Limb (tissue), 2 donors: ENCODE measurements at regions not wholly inside any gene's neighbourhood (a gene's known extent, or its start where the extent isn't known, plus 50 kb on each side); places are given as distances from the start of the nearest gene placed in this dataset.

Experiments
- DNase-seq, 2 donors: peaks; one replicate each; pipeline ENCODE4 v3.0.0-alpha.2; 2016; ENCODE audit errors: extremely low spot score in 2 of 2

DNA sequence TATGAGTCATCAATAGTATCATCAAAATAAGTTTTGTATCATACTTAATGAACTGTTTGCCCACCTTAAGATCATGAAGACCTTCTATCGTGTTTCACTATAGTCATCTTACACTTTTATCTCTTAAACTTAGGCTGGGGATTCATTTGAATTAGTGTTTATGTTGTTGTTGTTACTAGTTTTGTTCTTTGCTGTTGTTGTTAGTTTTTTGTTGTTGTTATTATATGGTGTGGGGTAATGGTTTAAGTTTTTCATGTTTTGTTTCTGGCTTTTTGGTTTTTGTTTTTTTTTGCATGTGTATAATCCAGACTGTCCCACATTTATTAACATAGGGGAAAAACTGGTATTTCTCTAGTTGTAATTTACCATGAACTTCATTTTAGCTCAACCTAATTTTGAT lies 965.1 kb upstream of the MIR17HG start:
- no peak for DNase-seq

DNA sequence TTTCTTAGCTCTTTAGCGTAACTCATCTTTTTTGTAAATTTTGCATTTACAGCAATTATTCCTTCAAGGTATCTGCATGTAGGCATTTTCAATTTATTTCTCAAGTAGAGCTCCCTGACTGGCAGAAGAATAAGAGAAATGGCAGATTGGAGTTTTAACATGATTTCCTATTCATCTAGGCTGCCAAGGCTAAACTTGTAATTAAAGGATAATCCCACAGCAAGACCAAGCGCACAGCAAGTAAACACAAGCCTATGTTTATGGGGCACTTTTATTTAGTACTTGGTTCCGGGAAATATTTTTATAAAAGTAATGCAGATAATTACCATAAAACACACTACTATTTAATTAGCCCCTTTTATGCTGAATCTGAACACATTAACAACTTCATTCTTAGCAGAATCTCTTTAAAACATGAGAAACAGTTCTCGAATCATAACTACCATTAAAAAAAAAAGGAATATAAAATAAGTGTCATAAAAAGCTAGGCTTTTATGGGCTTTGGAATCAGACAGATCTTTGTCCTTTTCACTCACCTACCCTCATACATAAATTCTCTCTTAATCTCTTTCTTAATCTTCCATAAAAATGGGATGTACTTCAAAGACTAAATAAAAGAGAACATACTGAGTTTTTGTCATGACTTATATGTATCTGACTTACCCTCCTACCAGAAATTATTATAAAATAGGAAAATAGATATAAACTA lies 961.6 kb upstream of the MIR17HG start:
- no peak for DNase-seq

DNA sequence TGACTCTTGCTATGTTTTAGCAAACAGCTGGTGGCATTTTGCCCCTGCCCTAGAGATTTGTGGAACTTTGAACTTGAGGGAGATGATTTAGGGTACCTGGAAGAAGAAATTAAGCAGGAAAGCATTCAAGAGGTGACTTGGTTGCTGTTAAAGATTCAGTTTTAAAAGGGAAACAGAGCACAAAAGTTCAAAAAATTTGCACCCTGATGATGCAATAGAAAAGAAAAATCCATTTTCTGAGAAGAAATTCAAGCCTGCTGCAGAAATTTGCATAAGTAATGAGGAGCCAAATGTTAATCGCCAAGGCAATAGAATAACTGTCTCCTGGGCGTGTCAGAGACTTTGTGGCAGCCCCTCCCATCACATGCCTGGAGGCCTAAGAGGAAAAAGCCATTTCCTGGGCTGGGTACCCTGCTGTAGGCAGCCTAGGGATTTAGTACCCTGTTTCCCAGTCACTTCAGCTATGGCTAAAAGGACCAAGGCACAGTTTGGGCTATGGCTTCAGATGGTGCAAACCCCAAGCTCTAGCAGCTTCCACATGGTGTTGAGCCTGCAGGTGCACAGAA lies 958.5 kb upstream of the MIR17HG start:
- DNase-seq, result no peak

GRCh38 chr13:90389537-90389936 lies 958.0 kb upstream of the MIR17HG start:
- DNase-seq, result no peak

- no peak for DNase-seq
These were observed 954.1 kb upstream of the MIR17HG start for GRCh38 chr13:90393408-90393807.

GRCh38 chr13:90395348-90395747 lies 952.1 kb upstream of the MIR17HG start:
- no peak for DNase-seq

GRCh38 chr13:90395846-90396245 lies 951.6 kb upstream of the MIR17HG start:
- no peak for DNase-seq

DNA sequence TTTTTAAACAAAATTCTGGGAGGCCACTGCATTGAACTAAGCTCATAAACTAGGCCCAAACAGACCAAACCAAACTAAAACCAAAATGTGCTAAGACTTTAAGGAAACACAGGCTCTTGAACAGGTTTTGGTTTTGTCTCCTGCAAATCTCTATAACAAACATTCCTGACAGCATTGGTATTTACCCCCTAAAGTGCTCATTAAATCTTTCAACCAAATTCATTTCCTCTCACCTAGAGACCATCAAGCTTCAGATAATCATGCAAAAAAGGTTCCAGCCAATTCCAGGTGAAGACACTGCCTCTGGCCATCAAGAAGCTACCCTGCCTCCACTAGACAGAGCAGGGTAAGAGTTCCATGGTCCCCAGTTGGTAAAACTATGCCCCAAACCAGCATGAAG lies 951.2 kb upstream of the MIR17HG start:
- DNase-seq, result no peak

DNA sequence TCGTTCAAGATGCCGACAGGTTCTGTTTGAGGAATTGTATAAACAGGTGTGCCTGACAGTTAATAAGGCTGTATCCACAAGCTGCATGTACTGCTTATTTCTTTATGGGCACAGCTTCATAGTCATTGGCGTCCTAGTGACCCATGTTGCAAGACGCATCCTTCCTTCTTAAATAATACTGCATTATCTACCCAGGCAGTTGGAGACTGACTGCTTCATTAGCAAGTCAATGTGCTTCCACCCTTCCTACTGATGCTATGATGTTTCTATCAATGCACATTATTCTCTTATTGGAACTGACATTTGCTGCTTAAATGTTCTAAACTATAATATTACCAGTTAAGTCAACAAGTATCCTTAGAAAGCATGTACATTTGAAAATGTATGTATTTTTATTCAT lies 950.0 kb upstream of the MIR17HG start:
- DNase-seq, result no peak

DNA sequence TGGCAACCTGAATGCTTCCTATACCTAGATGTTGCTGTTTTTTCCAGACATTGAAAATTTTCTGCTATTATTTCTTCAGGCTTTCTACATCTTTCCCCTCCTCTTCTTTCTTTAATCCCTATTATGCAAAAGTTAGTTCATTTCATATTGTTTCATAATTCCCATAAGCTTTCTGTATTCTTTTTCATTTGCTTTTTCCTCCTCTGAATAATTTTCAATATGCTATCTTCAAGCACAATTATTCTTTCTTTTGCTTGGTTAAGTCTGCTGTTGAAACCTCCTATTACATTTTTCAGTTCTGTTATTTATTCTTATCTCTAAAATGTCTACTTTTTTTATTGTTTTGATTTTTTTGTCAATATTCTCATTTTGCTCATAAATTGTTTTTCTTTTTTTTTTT lies 947.1 kb upstream of the MIR17HG start:
- no peak for DNase-seq

GRCh38 chr13:90401150-90401549 lies 946.3 kb upstream of the MIR17HG start:
- DNase-seq, result no peak

DNA sequence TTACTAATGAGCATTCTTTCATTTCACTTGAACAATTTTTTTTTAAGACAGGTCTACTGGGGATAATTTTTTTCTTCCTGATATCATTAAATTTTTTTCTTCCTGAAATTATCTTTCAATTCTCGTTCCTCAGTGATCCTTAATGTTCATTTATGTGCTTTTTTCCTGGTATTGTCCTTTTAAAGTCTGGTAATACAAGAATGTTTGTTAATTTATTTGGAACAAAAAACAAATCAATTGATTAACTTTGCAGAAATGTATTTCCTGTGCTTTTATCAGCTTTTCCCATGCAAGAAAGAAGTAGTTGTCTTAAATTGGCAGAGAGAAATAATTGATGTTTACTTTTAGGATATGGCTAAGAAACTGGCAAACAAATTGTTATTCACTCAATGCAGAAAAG lies 945.4 kb upstream of the MIR17HG start:
- DNase-seq, result no peak

GRCh38 chr13:90402613-90403012 lies 944.9 kb upstream of the MIR17HG start:
- no peak for DNase-seq

- no peak for DNase-seq
These were observed 944.0 kb upstream of the MIR17HG start for GRCh38 chr13:90403330-90404082.

DNA sequence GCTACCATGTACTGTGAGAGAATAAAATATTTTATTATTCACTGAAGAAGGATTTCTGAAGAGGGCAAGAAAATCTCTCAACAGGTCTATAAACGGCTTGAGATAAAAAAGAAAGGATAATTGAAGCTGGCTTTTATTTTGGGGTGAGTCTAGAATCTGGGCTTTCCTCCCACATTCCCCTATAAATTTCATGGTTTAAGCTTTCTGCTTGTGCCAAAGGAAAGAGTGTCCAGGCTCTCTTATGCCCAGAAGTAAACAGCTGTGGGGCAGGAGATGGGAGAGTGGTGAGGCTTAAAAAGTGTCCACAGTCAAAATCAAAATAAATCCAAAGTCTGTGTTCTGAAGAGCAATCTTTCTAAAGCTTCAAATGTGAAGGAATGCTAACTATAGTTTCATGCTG lies 942.2 kb upstream of the MIR17HG start:
- DNase-seq, result no peak

GRCh38 chr13:90412980-90413379 lies 934.5 kb upstream of the MIR17HG start:
- no peak for DNase-seq

DNA sequence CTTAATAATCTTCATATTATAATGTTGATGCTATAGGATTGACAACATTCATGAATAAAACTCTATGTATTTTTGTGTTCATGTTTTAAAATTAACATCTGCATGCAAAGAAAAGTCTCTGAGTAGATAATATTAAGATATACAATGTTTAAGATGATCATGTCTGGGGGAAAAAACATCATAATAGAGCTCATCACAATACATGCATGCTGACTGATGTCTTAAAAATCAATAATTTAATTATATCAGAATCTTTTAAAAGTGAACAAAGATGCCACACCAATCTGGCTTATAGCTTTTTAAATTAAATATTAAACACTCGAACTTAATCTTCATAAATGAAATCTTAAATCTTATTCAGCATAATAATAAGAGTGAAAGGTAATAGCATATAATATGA lies 933.9 kb upstream of the MIR17HG start:
- no peak for DNase-seq

GRCh38 chr13:90414691-90415596 lies 932.5 kb upstream of the MIR17HG start:
- DNase-seq, result peak in 1 of 2 donors; percentile 62

DNA sequence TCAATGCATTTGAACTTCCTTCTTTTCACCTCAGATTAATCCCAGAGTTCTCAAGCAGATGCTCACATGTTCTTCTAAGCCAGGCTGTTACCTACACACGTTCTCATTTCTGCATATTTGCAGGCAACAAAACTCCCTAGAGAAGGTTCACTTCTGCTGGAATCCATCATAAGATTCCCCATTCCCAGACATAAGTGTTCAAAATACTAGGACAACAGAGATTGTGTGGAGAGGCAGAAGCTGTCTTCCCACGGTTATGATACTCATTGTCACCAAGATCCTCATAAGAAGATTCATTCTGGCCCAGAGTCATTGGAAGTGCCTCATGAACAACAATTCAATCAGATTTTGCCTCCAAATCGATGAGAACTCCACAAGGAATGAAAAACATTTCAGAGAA lies 931.6 kb upstream of the MIR17HG start:
- peak in 1 of 2 donors; percentile 15 for DNase-seq

GRCh38 chr13:90416519-90416918 lies 931.0 kb upstream of the MIR17HG start:
- DNase-seq, result no peak

DNA sequence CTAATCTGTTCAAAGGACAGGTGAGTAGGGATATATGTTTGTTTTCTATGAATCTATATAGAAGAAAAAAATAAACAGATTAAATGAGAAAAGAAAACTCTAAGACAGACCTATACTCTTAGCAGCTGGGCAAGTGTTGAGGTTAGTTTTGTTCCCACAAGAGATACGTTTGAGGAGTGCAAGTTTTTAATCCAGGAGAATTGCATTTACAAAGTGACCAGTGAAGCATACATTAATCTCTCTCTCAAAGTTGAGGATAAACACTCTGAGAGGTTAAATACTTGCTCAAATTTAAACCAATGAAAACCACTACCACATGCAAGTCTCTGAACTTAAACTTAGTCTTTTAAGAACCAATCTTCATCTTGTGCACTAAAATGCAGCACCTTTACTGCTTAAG lies 930.5 kb upstream of the MIR17HG start:
- no peak for DNase-seq

- no peak for DNase-seq
These were observed 926.8 kb upstream of the MIR17HG start for GRCh38 chr13:90420683-90421082.
